ENCODE measurements at regions not wholly inside any gene's neighbourhood (a gene's known extent, or its start where the extent isn't known, plus 50 kb on each side); places are given as distances from the start of the nearest gene placed in this dataset.

DNA sequence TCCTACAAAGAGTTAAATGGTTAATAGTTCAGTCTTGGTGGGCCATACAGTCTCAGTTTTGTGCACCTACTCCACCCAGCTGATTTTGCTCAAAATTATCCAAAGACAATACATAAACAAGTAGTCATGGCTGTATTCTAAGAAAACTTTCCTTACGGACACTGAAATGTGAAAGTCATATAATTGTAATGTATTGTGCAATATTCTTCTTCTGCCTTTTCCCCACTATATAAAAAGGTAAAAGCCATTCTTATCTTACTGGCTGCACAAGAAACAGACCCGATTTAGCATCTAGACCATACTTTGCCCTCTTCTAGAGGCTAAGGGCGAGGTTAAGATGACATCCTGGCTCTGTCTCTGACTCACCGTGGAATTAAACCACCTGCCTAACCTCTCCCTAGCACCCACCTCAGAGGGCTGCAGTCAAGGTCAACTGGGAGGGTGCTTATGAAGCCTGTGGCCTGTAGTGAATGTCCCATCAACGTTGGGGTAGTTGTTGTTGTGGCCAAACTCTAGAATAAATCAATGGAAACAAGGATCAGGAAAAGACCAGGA is 63.8 kb upstream of the DOCK1 start:
- Mint-ChIP-seq H3K27ac (no peak overlapping the region), H3K9me3 (ENCODE audit: insufficient read depth) (no peaks in the 10 kb centered on the region), H3K4me1 (ENCODE audit: low read depth) (no peaks in the 10 kb centered on the region), H3K36me3 (ENCODE audit: low read depth) (no peaks in the 10 kb centered on the region), H3K4me3 (no peak overlapping the region), H3K27me3 (ENCODE audit: low read depth) (no peaks in the 10 kb centered on the region)
- ChIA-PET POLR2A (no interaction called here), CTCF (no interaction called here)
- ATAC-seq, result no peak
- DNase-seq, result no peak

DNA sequence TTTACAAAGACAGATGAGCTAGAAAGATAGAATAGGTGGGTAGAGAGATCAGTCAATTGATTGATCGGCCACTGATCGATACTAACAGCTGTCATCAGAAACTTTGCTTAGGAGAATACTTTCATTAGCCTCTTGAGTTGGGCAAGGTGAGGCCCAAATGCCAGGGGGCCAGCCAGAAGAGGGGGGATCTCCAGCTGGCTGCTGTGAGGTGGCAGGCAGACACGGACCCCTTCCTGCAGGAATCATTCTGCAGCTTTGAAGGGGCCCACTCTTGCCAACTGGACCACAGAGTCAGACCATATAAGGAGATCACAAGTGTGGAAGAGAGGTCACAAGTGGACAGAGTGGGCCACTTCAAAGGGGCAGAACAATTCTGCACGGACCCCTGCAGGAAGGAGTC is 62.9 kb upstream of the DOCK1 start:
- no peaks in the 10 kb centered on the region for H3K27me3 Mint-ChIP-seq (ENCODE audit: low read depth)
- CTCF ChIA-PET, result no interaction called here
- H3K9me3 Mint-ChIP-seq (ENCODE audit: insufficient read depth), result no peaks in the 10 kb centered on the region
- H3K36me3 Mint-ChIP-seq (ENCODE audit: low read depth), result no peaks in the 10 kb centered on the region
- ATAC-seq (no peak), DNase-seq (no peak)
- no peak overlapping the region for H3K27ac Mint-ChIP-seq
- H3K4me3 Mint-ChIP-seq, result no peak overlapping the region
- H3K4me1 Mint-ChIP-seq (ENCODE audit: low read depth), result no peaks in the 10 kb centered on the region
- POLR2A ChIA-PET, result no interaction called here

DNA sequence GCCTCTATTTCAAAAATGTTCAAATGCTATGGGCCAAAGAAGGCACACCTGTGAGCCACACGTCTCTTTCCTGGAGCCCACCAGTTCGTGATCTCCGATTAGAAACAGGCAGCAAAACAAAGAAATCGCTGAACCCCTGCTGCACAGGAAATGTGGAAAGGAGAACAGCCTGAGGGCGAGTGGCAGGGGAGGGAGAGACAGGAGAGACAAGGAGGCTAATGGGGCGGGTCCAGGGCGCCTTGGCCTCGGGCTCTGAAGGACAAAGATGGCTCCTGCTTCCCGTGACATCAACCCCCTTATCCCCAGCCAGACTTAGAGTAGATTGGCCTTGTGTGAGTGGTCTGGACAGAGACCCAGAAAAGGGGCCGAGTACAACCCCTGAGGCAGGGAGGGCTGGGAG is 62.4 kb upstream of the DOCK1 start:
- ATAC-seq (no peak), DNase-seq (no peak)
- Mint-ChIP-seq H3K27me3 (ENCODE audit: low read depth) (no peaks in the 10 kb centered on the region), H3K4me3 (no peak overlapping the region), H3K4me1 (ENCODE audit: low read depth) (no peaks in the 10 kb centered on the region), H3K36me3 (ENCODE audit: low read depth) (no peaks in the 10 kb centered on the region), H3K9me3 (ENCODE audit: insufficient read depth) (no peaks in the 10 kb centered on the region), H3K27ac (no peak overlapping the region)
- CTCF ChIA-PET, result no interaction called here
- POLR2A ChIA-PET, result no interaction called here

DNA sequence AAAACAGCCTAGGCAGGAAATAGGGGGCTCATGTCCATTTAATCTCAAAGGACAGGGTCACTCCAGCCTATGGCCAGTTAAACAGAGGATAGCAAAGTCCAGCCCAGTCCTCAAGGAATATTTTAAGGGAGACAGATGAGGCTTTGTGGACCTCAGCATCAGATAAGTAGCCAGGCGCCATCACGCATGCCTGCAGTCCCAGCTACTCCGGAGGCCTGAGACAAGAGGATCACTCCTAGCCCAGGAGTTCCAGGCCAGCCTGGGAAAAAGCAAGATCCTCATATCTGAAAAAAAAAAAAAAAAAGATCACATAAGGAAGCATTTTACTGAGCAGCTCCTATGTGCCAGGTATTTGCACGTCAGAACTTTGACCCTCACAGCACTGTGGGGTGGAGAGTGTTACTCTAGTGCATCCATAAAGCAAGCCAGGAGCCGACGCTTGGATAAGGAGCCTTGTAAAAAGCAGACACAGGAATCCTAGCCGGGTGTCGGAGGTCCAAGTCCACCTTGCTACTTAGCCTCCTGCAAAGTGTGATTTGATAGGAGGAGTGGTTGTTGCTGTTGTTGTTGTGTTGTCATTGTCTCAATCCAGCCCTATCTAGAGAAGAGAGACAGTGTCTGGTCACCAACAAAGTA is 61.8 kb upstream of the DOCK1 start:
- no peaks in the 10 kb centered on the region for H3K4me1 Mint-ChIP-seq (ENCODE audit: low read depth)
- no peaks in the 10 kb centered on the region for H3K27me3 Mint-ChIP-seq (ENCODE audit: low read depth)
- H3K4me3 Mint-ChIP-seq, result no peak overlapping the region
- no peaks in the 10 kb centered on the region for H3K36me3 Mint-ChIP-seq (ENCODE audit: low read depth)
- ChIA-PET POLR2A (no interaction called here), CTCF (no interaction called here)
- no peaks in the 10 kb centered on the region for H3K9me3 Mint-ChIP-seq (ENCODE audit: insufficient read depth)
- ATAC-seq (no peak), DNase-seq (no peak)
- no peak overlapping the region for H3K27ac Mint-ChIP-seq

DNA sequence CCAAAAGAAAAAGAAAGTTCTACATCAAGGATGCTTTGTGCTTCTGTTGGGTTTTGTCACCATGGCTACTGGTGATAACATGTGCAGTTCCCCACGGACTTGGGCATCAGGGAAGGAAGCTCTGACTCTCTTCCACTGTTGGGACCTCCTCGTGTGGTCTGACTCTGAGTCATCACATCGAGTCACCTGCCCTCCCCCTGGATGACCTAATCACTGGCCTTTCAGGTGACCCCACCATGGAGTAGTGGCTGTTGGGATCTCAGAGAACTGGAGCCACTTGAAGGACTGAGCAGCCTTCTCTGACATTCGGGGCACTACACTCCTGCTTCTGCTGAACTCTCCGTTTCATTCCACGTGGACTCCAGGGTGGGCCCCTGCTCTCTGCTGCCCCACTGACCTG is 60.8 kb upstream of the DOCK1 start:
- H3K27ac Mint-ChIP-seq, result no peak overlapping the region
- H3K27me3 Mint-ChIP-seq (ENCODE audit: low read depth), result no peaks in the 10 kb centered on the region
- no peaks in the 10 kb centered on the region for H3K9me3 Mint-ChIP-seq (ENCODE audit: insufficient read depth)
- CTCF ChIA-PET, result no interaction called here
- DNase-seq, result no peak
- POLR2A ChIA-PET, result no interaction called here
- H3K4me1 Mint-ChIP-seq (ENCODE audit: low read depth), result no peaks in the 10 kb centered on the region
- no peak overlapping the region for H3K4me3 Mint-ChIP-seq
- no peaks in the 10 kb centered on the region for H3K36me3 Mint-ChIP-seq (ENCODE audit: low read depth)
- ATAC-seq, result no peak

DNA sequence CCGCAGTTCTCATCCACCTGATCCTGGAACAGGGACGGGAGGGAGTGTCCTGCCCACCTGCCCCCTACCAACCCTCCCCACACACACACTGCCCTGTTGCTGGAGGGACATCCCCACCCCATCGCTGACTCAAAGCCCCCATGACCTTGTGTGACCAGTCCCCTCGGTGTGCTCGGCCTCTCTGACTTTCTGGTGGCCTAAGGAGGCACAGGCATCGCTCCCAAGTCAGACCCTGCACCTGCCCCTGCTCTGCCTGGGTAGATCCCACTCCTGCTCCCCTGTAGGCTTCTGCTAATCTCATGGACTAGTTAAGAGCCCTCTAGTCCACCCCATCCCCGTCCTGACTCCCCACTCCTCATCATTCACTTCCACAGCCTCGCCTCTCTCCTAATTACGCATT is 58.8 kb upstream of the DOCK1 start:
- ATAC-seq (no peak), DNase-seq (no peak)
- H3K36me3 Mint-ChIP-seq (ENCODE audit: low read depth), result no peaks in the 10 kb centered on the region
- H3K9me3 Mint-ChIP-seq (ENCODE audit: insufficient read depth), result no peaks in the 10 kb centered on the region
- H3K27ac Mint-ChIP-seq, result no peak overlapping the region
- no peaks in the 10 kb centered on the region for H3K4me1 Mint-ChIP-seq (ENCODE audit: low read depth)
- no peaks in the 10 kb centered on the region for H3K27me3 Mint-ChIP-seq (ENCODE audit: low read depth)
- CTCF ChIA-PET, result no interaction called here
- POLR2A ChIA-PET, result no interaction called here
- no peak overlapping the region for H3K4me3 Mint-ChIP-seq

DNA sequence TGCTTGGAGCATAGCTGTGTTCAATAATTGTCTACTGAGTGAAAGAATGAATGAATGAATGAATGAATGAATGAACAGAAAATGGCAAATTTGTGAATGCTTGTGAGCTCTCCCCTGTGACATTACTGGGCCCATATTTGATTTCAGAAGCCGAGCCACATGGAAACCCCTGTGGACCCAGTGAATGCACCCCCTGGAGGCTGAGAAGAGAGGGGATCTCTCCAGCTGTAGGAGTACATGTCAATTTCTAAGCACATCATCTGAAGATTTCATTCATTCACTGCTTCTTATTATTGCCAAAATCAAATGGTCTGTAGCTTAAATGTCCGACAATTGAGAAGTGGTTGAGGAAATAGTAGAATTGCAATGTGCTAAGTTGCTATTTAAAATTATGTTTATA is 58.3 kb upstream of the DOCK1 start:
- ChIA-PET CTCF (no interaction called here), POLR2A (no interaction called here)
- Mint-ChIP-seq H3K27me3 (ENCODE audit: low read depth) (no peaks in the 10 kb centered on the region), H3K4me3 (no peak overlapping the region), H3K9me3 (ENCODE audit: insufficient read depth) (no peaks in the 10 kb centered on the region), H3K36me3 (ENCODE audit: low read depth) (no peaks in the 10 kb centered on the region), H3K4me1 (ENCODE audit: low read depth) (no peaks in the 10 kb centered on the region), H3K27ac (no peak overlapping the region)
- ATAC-seq (no peak), DNase-seq (no peak)

DNA sequence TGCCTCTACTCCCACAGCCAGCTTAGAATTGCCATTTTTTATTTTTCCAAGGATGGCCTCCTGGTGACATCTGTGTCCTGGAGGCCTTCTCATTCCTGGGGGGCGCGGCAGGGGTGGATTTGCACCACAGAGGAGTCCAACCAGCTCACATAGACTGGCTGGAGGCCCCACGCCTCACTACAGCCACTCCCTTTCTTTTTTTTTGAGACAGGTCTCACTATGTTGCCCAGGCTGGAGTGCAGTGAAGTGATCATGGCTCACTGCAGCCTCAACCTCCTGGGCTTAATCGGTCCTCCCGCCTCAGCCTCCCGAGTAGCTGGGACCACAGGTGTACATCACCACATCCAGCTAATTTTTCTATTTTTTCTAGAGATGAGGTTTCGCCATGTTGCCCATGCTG is 57.6 kb upstream of the DOCK1 start:
- no peak for DNase-seq
- POLR2A ChIA-PET, result no interaction called here
- no peak overlapping the region for H3K27ac Mint-ChIP-seq
- H3K4me3 Mint-ChIP-seq, result no peak overlapping the region
- no peaks in the 10 kb centered on the region for H3K4me1 Mint-ChIP-seq (ENCODE audit: low read depth)
- H3K27me3 Mint-ChIP-seq (ENCODE audit: low read depth), result no peaks in the 10 kb centered on the region
- ATAC-seq, result no peak
- CTCF ChIA-PET, result no interaction called here
- H3K9me3 Mint-ChIP-seq (ENCODE audit: insufficient read depth), result no peaks in the 10 kb centered on the region
- H3K36me3 Mint-ChIP-seq (ENCODE audit: low read depth), result no peaks in the 10 kb centered on the region

DNA sequence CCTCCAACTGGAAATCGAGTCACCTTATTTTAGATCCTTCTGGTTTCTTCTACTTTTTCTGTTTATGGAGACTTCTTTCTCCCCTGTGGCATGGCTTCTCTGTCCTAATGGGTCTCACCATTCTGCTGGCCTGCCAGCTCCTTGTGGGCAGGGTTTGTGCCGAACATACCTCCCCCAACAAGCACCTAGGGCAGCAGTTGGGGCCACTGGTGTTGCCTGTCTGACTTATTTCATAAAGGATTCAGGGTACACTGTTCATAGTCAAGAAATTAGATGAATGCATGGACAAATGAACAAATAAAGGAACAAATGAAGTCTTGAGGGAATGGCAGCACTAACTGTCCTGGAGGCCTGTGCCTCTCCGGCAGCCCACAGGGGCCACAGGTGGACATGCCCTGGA is 55.6 kb upstream of the DOCK1 start:
- ChIA-PET CTCF (no interaction called here), POLR2A (no interaction called here)
- ATAC-seq (no peak), DNase-seq (no peak)
- Mint-ChIP-seq H3K27me3 (ENCODE audit: low read depth) (no peaks in the 10 kb centered on the region), H3K9me3 (ENCODE audit: insufficient read depth) (no peaks in the 10 kb centered on the region), H3K4me3 (no peak overlapping the region), H3K4me1 (ENCODE audit: low read depth) (no peaks in the 10 kb centered on the region), H3K27ac (no peak overlapping the region), H3K36me3 (ENCODE audit: low read depth) (no peaks in the 10 kb centered on the region)

DNA sequence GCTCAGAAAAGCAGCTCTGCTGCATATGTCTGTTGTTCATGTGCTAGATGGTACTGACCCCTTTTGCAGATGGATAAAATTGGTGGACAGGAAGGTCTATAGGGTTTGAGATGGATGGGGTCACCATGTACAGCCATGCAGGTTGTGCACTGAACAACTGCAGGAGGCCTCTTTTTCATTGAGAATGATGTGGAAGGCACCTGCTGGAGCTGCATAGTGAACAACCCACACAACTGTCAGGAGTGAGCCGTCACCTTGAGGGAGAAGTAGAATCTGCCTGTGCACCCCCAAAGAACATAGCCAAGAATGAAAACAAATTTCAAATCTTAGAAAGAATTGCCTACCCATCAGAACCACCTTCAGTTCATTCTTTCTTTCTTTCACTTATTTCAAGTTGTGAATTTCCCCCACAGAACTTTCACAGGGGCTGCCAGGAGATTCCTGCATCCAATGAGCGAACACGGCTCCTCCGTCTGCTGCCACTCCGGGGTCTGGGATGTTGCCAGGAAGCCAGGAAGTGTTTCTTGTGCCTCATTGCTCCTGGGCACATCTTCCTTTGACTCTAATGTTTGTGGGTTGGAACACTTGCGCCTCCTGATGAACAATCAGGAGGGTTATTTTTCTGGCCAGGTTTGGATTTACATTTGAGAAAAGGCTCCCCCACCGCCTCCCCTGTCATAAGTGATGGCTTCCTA is 53.7 kb upstream of the DOCK1 start:
- Mint-ChIP-seq H3K4me1 (ENCODE audit: low read depth) (no peaks in the 10 kb centered on the region), H3K27ac (no peak overlapping the region), H3K27me3 (ENCODE audit: low read depth) (no peaks in the 10 kb centered on the region), H3K36me3 (ENCODE audit: low read depth) (no peaks in the 10 kb centered on the region), H3K4me3 (no peak overlapping the region), H3K9me3 (ENCODE audit: insufficient read depth) (no peaks in the 10 kb centered on the region)
- ChIA-PET POLR2A (no interaction called here), CTCF (no interaction called here)
- ATAC-seq (no peak), DNase-seq (no peak)

DNA sequence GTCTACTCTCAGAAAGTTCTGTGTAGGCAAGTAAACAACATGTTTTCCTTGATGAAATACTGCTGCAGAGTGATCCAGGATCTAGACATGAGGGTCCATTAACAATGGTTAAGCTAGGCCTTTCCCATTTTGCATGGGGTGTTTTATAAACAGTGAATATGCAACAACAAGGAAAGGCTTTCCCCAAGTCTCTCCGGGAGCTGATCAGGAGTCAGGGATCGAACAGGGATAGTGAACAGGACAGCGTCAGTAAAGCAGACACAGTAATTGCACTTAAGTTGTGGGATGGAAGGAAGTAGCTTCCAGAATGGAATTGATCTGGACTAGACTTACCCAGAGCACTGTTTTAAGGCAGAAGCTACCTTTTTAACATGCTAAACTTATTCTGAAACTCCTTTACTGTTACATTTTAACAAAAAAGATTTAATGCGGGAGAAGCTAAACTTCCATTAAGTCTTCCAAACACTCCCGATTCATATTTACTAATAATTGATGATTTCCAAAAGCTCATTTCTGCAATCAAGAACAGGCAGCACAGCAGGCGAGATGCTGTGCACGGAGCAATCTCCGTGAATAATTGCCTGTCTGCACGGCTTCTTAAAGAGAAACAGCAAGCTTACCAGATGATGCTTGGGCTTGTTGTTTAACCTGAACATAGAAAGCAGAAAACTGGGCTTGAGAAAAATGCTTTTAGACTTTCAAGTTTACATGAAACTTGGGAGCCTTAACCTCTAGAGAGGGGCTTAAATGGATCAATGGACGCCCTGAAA is 50.3 kb upstream of the DOCK1 start:
- no peak for ATAC-seq
- no peaks in the 10 kb centered on the region for H3K36me3 Mint-ChIP-seq (ENCODE audit: low read depth)
- CTCF ChIA-PET, result no interaction called here
- no peaks in the 10 kb centered on the region for H3K9me3 Mint-ChIP-seq (ENCODE audit: insufficient read depth)
- H3K4me1 Mint-ChIP-seq (ENCODE audit: low read depth), result no peaks in the 10 kb centered on the region
- no peak overlapping the region for H3K27ac Mint-ChIP-seq
- POLR2A ChIA-PET, result no interaction called here
- no peak for DNase-seq
- H3K4me3 Mint-ChIP-seq, result no peak overlapping the region
- no peaks in the 10 kb centered on the region for H3K27me3 Mint-ChIP-seq (ENCODE audit: low read depth)
